Non-pigmented ciliary epithelial cell (primary cell): ENCODE measurements at regions not wholly inside any gene's neighbourhood (a gene's known extent, or its start where the extent isn't known, plus 50 kb on each side); places are given as distances from the start of the nearest gene placed in this dataset.
A peak's percentile ranks its signal among the peaks of the same experiment; 100 is the strongest.
"Not testable (repeated sequence)": the region's sequence is repeated elsewhere in the genome, so short reads cannot be mapped to it uniquely, and the experiment has no call there.

Experiments
- DNase-seq: peaks from one replicate; pipeline ENCODE4 v3.0.0-alpha.2; 2010; ENCODE audit warnings: low read depth

- no peak for DNase-seq
These were observed 117.7 kb downstream of the PCDH7 start for GRCh38 chr4:30837861-30838260.

GRCh38 chr4:30838331-30838730 is 118.2 kb downstream of the PCDH7 start:
- no peak for DNase-seq

- DNase-seq, result peak; percentile 79
These were observed 119.7 kb downstream of the PCDH7 start for GRCh38 chr4:30839583-30840520.

- no peak for DNase-seq
These were observed 120.4 kb downstream of the PCDH7 start for GRCh38 chr4:30840571-30840970.

GRCh38 chr4:30842142-30842541 is 122.0 kb downstream of the PCDH7 start:
- DNase-seq, result no peak

GRCh38 chr4:30842689-30843088 is 122.5 kb downstream of the PCDH7 start:
- no peak for DNase-seq

DNA sequence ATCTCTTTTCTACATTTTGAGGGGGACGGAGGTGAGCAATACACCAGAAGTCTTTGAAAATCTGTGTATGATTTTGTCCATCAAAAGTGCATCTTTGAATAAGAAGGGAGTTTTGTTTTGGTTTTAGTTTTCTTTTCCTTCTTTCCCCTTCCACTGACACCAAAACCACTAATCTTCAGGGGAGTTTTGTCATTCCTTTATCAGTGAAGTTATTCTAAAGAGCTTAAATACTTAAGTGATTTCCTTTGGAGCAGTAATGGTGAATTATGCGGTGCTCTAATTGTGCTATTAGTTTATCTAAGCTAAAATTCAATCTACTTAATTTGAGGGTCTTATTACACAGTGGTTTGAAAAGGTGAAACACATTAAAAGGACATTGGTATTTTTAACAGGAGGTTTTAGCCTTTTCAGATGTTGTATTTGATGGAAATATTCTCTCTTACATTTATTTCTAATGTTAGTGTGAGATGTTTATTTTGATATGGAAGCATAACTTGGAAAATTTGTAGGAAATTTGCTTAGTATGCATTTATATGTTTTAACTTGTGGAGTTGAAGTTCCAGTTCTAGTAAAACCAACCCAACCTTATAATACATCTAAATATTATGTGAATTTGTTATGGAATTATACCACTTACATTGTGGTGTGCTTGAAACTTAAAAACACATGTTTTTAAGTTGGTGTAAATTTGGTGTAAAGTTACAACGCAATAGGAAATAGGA is 124.9 kb downstream of the PCDH7 start:
- no peak for DNase-seq

DNA sequence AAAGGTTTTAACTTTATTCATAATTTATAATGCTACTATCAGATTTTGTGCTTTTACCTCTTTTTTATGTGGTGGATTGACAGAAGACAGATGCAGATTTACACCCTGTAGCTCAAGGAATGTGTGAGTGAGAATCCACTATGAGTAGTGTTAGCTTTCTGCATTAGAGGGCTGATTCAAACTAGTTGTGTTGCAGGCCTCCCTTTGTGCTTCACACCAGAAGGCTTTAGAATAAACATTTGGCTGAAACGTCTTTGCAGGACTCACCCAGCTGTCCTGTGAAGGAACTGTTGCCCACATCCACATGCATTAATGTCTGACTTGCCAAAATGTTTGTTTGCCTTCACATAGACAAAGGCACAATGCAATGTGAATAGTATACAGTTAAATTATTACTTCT is 127.0 kb downstream of the PCDH7 start:
- no peak for DNase-seq

GRCh38 chr4:30847958-30848357 is 127.8 kb downstream of the PCDH7 start:
- DNase-seq, result no peak

DNA sequence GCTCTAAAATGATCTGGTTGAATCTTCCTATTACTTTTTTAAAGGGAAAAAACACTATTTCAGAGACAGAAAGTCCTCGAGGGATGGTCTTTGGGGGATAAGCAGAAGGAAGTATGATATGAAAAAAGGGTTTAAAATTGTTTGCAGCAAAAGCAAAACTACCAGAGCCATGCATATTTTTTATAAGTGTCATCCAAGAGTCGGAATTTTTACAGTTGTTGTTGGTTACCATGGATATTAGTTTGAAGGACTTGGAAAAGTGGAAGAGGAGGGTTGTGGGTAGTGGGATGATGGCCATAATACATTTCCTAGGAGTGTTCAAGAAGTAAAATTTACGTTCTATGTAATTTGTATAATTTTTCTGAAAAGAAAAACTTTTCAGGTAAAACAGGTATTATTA is 134.4 kb downstream of the PCDH7 start:
- no peak for DNase-seq

GRCh38 chr4:30855232-30855631 is 135.1 kb downstream of the PCDH7 start:
- no peak for DNase-seq

GRCh38 chr4:30856795-30857564 is 136.8 kb downstream of the PCDH7 start:
- no peak for DNase-seq

- no peak for DNase-seq
These were observed 140.8 kb downstream of the PCDH7 start for GRCh38 chr4:30860978-30861377.

GRCh38 chr4:30862196-30862595 is 142.0 kb downstream of the PCDH7 start:
- no peak for DNase-seq

GRCh38 chr4:30863021-30863420 is 142.9 kb downstream of the PCDH7 start:
- DNase-seq, result no peak

- no peak for DNase-seq
These were observed 145.5 kb downstream of the PCDH7 start for GRCh38 chr4:30865691-30866090.

DNA sequence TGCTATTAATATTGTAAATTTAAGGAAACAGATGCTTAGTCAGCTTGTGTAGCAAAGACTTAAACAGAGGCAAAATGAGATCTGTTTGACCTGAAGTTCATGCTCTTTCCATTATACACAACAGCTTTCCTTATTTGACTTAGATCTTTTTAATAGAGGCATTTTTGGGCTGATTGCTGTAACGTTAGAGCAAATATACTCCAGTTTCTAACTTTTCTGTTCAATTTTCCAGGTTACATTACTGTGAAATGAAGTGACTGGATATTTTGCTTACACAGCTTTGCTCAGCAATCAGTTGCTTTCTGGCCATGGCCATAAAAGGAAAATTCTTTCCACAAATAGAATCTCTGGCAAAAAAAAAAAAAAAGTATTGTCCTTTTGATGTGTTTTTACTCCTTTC is 146.2 kb downstream of the PCDH7 start:
- no peak for DNase-seq

- no peak for DNase-seq
These were observed 146.7 kb downstream of the PCDH7 start for GRCh38 chr4:30866907-30867306.

DNA sequence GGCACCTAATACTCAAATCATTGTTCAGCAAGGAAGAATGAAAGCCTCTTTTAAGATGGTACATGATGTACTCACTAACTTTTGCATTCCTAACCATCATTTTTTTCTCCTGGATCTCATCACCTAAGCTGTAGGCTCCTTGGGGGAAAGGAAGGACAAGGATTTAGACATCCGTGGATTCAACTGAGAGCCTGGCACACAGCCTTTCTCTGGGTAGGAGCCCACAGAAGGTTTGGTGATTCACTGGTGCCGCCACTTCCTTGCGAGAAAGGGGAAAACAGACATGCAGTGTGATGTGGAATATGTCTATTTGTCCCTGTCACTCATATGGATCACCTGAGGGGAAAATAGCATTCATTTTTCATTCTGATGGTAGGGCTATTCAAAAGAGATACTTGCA is 147.3 kb downstream of the PCDH7 start:
- no peak for DNase-seq

DNA sequence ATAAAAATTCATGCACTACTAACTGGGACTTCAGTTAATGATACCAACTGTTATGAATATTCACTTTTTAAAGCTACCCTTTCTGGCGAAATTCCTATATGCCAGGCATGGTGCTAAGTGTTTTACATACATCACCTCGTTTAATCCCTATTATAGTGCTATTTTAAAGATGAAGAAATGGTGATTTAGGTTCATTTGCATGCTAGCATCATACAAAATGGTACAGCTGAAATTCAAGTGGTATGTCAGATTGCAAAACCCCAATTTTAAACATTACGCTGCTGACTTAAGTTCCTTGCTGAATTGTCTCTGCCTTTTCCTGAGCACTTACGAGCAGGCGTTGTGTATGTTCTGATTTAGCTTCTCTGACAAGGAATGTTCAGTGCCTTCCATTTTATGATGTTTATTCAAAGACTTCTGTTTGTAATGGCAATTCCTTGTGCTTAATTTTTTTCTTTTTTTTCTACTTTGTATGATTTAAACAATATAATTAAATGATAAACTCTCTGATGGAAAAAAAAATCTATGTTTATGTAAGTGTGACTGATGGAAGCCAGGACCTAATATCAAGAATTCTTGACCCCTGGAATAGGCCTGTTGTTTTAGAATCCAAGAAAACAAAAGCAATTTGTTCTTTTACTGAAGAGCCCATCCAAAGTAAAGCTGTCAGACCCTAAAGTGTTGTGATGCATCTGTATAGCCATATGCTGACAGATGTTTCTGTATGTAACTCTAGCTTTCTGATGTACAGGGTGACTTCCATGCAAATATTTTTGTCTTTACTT is 148.1 kb downstream of the PCDH7 start:
- no peak for DNase-seq

- not testable (repeated sequence) for DNase-seq
These were observed 149.2 kb downstream of the PCDH7 start for GRCh38 chr4:30869387-30869786.

GRCh38 chr4:30870513-30870912 is 150.3 kb downstream of the PCDH7 start:
- DNase-seq, result no peak
